H1 (cell line): ENCODE measurements at regions not wholly inside any gene's neighbourhood (a gene's known extent, or its start where the extent isn't known, plus 50 kb on each side); places are given as distances from the start of the nearest gene placed in this dataset.

Experiments
- CTCF ChIA-PET: fragments of 300-600 bp; sonication (Branson Sonifier 250); formaldehyde crosslinking; loops from one replicate; lab custom pipeline; 2021; ENCODE audit not compliant: partially characterized antibody; lab: Charles Lee
- POLR2A ChIA-PET: fragments of 300-600 bp; sonication (Branson Sonifier 250); formaldehyde crosslinking; loops from one replicate; lab custom pipeline; 2021; ENCODE audit warnings: inconsistent platforms; ENCODE audit not compliant: partially characterized antibody; lab: Charles Lee
- DNase-seq, 2 experiments: peaks; one replicate each; pipeline versions ENCODE4 v3.0.0 to v3.0.0-alpha.2; 2010 to 2022; ENCODE audit warnings: low spot score in 2 of 2, low read depth in 1 of 2, mixed read lengths in 1 of 2
- FAIRE-seq: peaks from 2 replicates; lab custom pipeline; 2011; peaks lifted over from hg19 to GRCh38; lab: Jason Lieb, UNC
- H2AFZ ChIP-seq: 2 replicates; pipeline ENCODE4 v1.8.1; 2012; ENCODE audit warnings: low read length, inconsistent platforms
- H2AK5ac ChIP-seq: 2 replicates; pipeline ENCODE4 v1.6.1; 2013; ENCODE audit warnings: low read depth, low read length
- H2BK120ac ChIP-seq: replicated peaks from 2 replicates; pipeline ENCODE3; 2013; ENCODE audit warnings: low read depth, low read length, inconsistent platforms
- H2BK12ac ChIP-seq: 2 replicates; pipeline ENCODE4 v1.6.1; 2013; ENCODE audit warnings: low read depth, low read length
- H2BK15ac ChIP-seq: 2 replicates; pipeline ENCODE4 v1.6.1; 2013; ENCODE audit warnings: low read length
- H2BK20ac ChIP-seq: 2 replicates; pipeline ENCODE4 v1.6.1; 2013; ENCODE audit warnings: low read length
- H2BK5ac ChIP-seq: 2 replicates; pipeline ENCODE4 v1.6.1; 2013; ENCODE audit warnings: low read depth, low read length
- H3K14ac ChIP-seq: 2 replicates; pipeline ENCODE4 v1.6.1; 2013; ENCODE audit warnings: inconsistent platforms; ENCODE audit not compliant: insufficient read length
- H3K18ac ChIP-seq: 2 replicates; pipeline ENCODE4 v1.6.1; 2013; ENCODE audit warnings: low read length; ENCODE audit errors: extremely low read depth
- H3K23ac ChIP-seq: 2 replicates; pipeline ENCODE4 v1.6.1; 2013; ENCODE audit warnings: inconsistent platforms; ENCODE audit not compliant: insufficient read length
- H3K23me2 ChIP-seq: 2 replicates; pipeline ENCODE4 v1.6.1; 2013; ENCODE audit warnings: low read depth, low read length
- H3K27ac ChIP-seq: 2 replicates; pipeline ENCODE4 v1.6.1; 2011; ENCODE audit warnings: low read depth, low read length, inconsistent platforms
- H3K27me3 ChIP-seq, 4 experiments: replicated peaks in 1 of 4; 1 replicate in 1 of 4; 2 replicates in 3 of 4; pipeline versions ENCODE4 v1.6.1 to v1.8.1; 2011 to 2013; ENCODE audit warnings: low read length in 3 of 4, mild to moderate bottlenecking in 3 of 4, inconsistent platforms in 2 of 4, mixed read lengths in 2 of 4, moderate library complexity in 1 of 4; ENCODE audit not compliant: control insufficient read depth in 3 of 4, insufficient read depth in 3 of 4; ENCODE audit errors: extremely low read depth in 1 of 4
- H3K36me3 ChIP-seq, 4 experiments: 2 replicates each; pipeline versions ENCODE4 v1.6.1 to v1.8.1; 2011 to 2013; ENCODE audit warnings: mild to moderate bottlenecking in 4 of 4, low read length in 3 of 4, moderate library complexity in 2 of 4, control low read depth in 1 of 4, inconsistent platforms in 1 of 4; ENCODE audit not compliant: insufficient read depth in 4 of 4, control insufficient read depth in 2 of 4
- H3K4ac ChIP-seq: replicated peaks from 2 replicates; pipeline ENCODE3; 2013; ENCODE audit warnings: low read length, low read depth, mixed read lengths, inconsistent platforms; ENCODE audit not compliant: insufficient read length
- H3K4me1 ChIP-seq, 4 experiments: replicated peaks in 1 of 4; 1 replicate in 1 of 4; 2 replicates in 3 of 4; pipeline versions ENCODE4 v1.6.1 to v1.8.1; 2011 to 2013; ENCODE audit warnings: low read length in 3 of 4, inconsistent platforms in 2 of 4, mixed read lengths in 1 of 4; ENCODE audit not compliant: insufficient read depth in 4 of 4, control insufficient read depth in 3 of 4
- H3K4me2 ChIP-seq, 2 experiments: 2 replicates each; pipeline versions ENCODE4 v1.6.1 to v1.8.1; 2011 to 2013; ENCODE audit warnings: low read depth in 2 of 2, low read length in 2 of 2, control low read depth in 1 of 2, inconsistent platforms in 1 of 2, mild to moderate bottlenecking in 1 of 2; ENCODE audit not compliant: insufficient read depth in 1 of 2
- H3K4me3 ChIP-seq, 4 experiments: fragments of 200-600, 300-600 bp in 1 of 4; sonication (generic), shearing (Covaris generic), sonication (Bioruptor Twin) in 1 of 4; 2 replicates each; pipeline versions ENCODE4 v1.5.1 to v1.8.1; 2011 to 2016; ENCODE audit warnings: low read length in 4 of 4, low read depth in 3 of 4, control low read depth in 2 of 4, inconsistent platforms in 2 of 4, mild to moderate bottlenecking in 2 of 4, mixed read lengths in 1 of 4, moderate library complexity in 1 of 4; ENCODE audit not compliant: insufficient read depth in 2 of 4; ENCODE audit errors: extremely low read depth in 1 of 4
- H3K56ac ChIP-seq: replicated peaks from 2 replicates; pipeline ENCODE3; 2013; ENCODE audit warnings: low read depth, mild to moderate bottlenecking, mixed read lengths, low read length, inconsistent platforms; ENCODE audit not compliant: insufficient read length
- H3K79me1 ChIP-seq: 2 replicates; pipeline ENCODE4 v1.6.1; 2013; ENCODE audit warnings: low read depth, low read length, control low read depth
- H3K79me2 ChIP-seq, 2 experiments: 2 replicates each; pipeline versions ENCODE4 v1.6.1 to v1.8.1; 2012 to 2013; ENCODE audit warnings: low read length in 2 of 2, mild to moderate bottlenecking in 2 of 2, inconsistent platforms in 1 of 2; ENCODE audit not compliant: insufficient read depth in 2 of 2, control insufficient read depth in 1 of 2
- H3K9ac ChIP-seq, 4 experiments: replicated peaks in 1 of 4; 1 replicate in 1 of 4; 2 replicates in 3 of 4; pipeline versions ENCODE4 v1.6.1 to v1.8.1; 2011 to 2013; ENCODE audit warnings: low read depth in 3 of 4, low read length in 3 of 4, control low read depth in 2 of 4, mild to moderate bottlenecking in 2 of 4, moderate library complexity in 2 of 4, inconsistent platforms in 1 of 4; ENCODE audit errors: extremely low read depth in 1 of 4
- H3K9me3 ChIP-seq, 2 experiments: 2 replicates each; pipeline versions ENCODE4 v1.6.1 to v1.8.1; 2012 to 2013; ENCODE audit warnings: mild to moderate bottlenecking in 2 of 2, moderate library complexity in 2 of 2, control low read depth in 1 of 2, inconsistent platforms in 1 of 2, low read depth in 1 of 2, low read length in 1 of 2, mixed read lengths in 1 of 2; ENCODE audit not compliant: insufficient read depth in 2 of 2
- H4K20me1 ChIP-seq, 2 experiments: replicated peaks in 1 of 2; 2 replicates each; pipeline versions ENCODE3 to v1.8.1; 2011 to 2013; ENCODE audit warnings: inconsistent platforms in 2 of 2, low read length in 2 of 2, mild to moderate bottlenecking in 1 of 2; ENCODE audit not compliant: insufficient read depth in 2 of 2, control insufficient read depth in 1 of 2
- H4K5ac ChIP-seq: 2 replicates; pipeline ENCODE4 v1.6.1; 2013; ENCODE audit warnings: low read length, low read depth, mixed read lengths, inconsistent platforms; ENCODE audit not compliant: insufficient read length
- H4K8ac ChIP-seq: 2 replicates; pipeline ENCODE4 v1.8.0; 2013; ENCODE audit warnings: mild to moderate bottlenecking, moderate library complexity, low read length, inconsistent platforms; ENCODE audit not compliant: insufficient read depth; ENCODE audit errors: extremely low read depth
- H4K91ac ChIP-seq: replicated peaks from 2 replicates; pipeline ENCODE3; 2013; ENCODE audit warnings: low read length, mixed read lengths, inconsistent platforms; ENCODE audit not compliant: insufficient read length
- CEBPB ChIP-seq: IDR thresholded peaks from 2 replicates; pipeline ENCODE4 v1.6.1; 2012; ENCODE audit warnings: low read depth, low read length
- CHD2 ChIP-seq: IDR thresholded peaks from 2 replicates; pipeline ENCODE4 v1.6.1; 2012; ENCODE audit warnings: low read length, improper control_type of control experiment
- JUN ChIP-seq: IDR thresholded peaks from 2 replicates; pipeline ENCODE4 v1.6.1; 2011; ENCODE audit warnings: low read depth, mild to moderate bottlenecking, improper control_type of control experiment, low read length
- KDM4A ChIP-seq: IDR thresholded peaks from one replicate; pipeline ENCODE4 v1.7.1; 2012; ENCODE audit warnings: low read depth, mild to moderate bottlenecking, moderate library complexity, low read length, inconsistent platforms; ENCODE audit not compliant: severe bottlenecking
- MAX ChIP-seq: IDR thresholded peaks from 2 replicates; pipeline ENCODE4 v1.6.1; 2012; ENCODE audit warnings: inconsistent platforms
- POU5F1 ChIP-seq: IDR thresholded peaks from 2 replicates; pipeline ENCODE4 v1.6.1; 2011; ENCODE audit warnings: low read depth, mild to moderate bottlenecking, low read length, moderate library complexity
- SIN3A ChIP-seq, 2 experiments: IDR thresholded peaks in 1 of 2; conservative IDR thresholded peaks in 1 of 2; 2 replicates each; pipeline ENCODE4 v1.6.1; 2011 to 2012; ENCODE audit warnings: low read length in 2 of 2, improper control_type of control experiment in 1 of 2, low read depth in 1 of 2, mild to moderate bottlenecking in 1 of 2
- SP2 ChIP-seq: IDR thresholded peaks from 2 replicates; pipeline ENCODE4 v1.6.1; 2012; ENCODE audit warnings: mild to moderate bottlenecking, low read length, inconsistent platforms
- SRF ChIP-seq: IDR thresholded peaks from 2 replicates; pipeline ENCODE4 v1.6.1; 2011; ENCODE audit warnings: mild to moderate bottlenecking, low read depth, low read length, moderate library complexity
- WGBS, 2 experiments: shearing (Covaris generic) in 1 of 2; methylation state at CpG; one replicate each; pipeline versions ENCODE4 v1.1.6 to v1.1.7; 2013 to 2015; ENCODE audit warnings: low lambda C conversion rate in 2 of 2, mixed read lengths in 2 of 2, inconsistent platforms in 1 of 2, low coverage in 1 of 2, missing lambda C conversion rate in 1 of 2; ENCODE audit not compliant: insufficient replicate concordance in 2 of 2, insufficient coverage in 1 of 2, insufficient read length in 1 of 2; ENCODE audit errors: extremely low coverage in 1 of 2, missing lambda C conversion rate in 1 of 2; 5-methylcytosine and 5-hydroxymethylcytosine counted together
- TF ChIP-seq, protein P1 (sequence below), 3 experiments: IDR thresholded peaks; 1 replicate in 2 of 3; 2 replicates in 1 of 3; pipeline versions ENCODE4 v1.5.1 to v1.6.1; 2011; ENCODE audit warnings: low read length in 3 of 3, mild to moderate bottlenecking in 3 of 3, inconsistent platforms in 2 of 3, low read depth in 1 of 3, moderate library complexity in 1 of 3; ENCODE audit not compliant: insufficient read depth in 1 of 3; ENCODE audit errors: control extremely low read depth in 1 of 3
- TF ChIP-seq, protein P2 (sequence below): IDR thresholded peaks from 2 replicates; pipeline ENCODE4 v1.6.1; 2011; ENCODE audit warnings: low read length, improper control_type of control experiment

DNA sequence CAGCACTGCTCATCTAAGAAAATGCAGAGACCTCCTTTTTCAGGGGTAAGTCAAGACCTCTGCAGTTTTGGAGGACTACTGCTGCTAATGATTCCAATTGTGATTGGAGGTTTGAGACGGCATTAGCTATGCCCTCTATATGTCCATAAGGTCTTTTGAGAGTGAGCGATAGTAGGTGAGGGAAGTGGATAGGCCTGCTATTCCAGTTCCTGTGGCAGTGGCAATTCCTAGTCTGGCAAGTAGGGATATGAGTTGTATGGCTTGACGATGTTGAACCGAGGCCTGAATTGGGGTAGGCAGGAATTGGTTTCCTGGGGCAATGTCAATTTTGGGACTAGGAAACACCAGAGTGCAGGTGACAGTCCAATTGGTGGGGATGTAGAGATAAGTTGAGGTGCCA lies 913.1 kb upstream of the SLITRK5 start:
- Histone ChIP-seq H3K27ac (no peak overlapping the region), H3K9ac (no peak overlapping the region), H3K9me3 (no peaks in the 10 kb centered on the region), H3K14ac (no peak overlapping the region), H3K79me2 (no peaks in the 10 kb centered on the region), H3K56ac (no peak overlapping the region), H3K18ac (no peak overlapping the region), H3K23me2 (no peaks in the 10 kb centered on the region), H4K91ac (no peak overlapping the region), H3K23ac (no peak overlapping the region), H3K36me3 (no peaks in the 10 kb centered on the region), H4K8ac (no peak overlapping the region), H2BK20ac (no peak overlapping the region), H2BK5ac (no peak overlapping the region), H2BK120ac (no peak overlapping the region), H4K20me1 (no peaks in the 10 kb centered on the region), H2AFZ (no peak overlapping the region), H2BK12ac (no peak overlapping the region), H3K79me1 (no peaks in the 10 kb centered on the region), H2AK5ac (no peak overlapping the region), H3K4me1 (no peaks in the 10 kb centered on the region), H3K4ac (no peak overlapping the region), H3K27me3 (no peaks in the 10 kb centered on the region), H3K4me3 (no peak overlapping the region), H3K4me2 (no peak overlapping the region), H2BK15ac (no peak overlapping the region), H4K5ac (no peak overlapping the region)
- ChIA-PET POLR2A (no interaction called here), CTCF (interaction anchor here (2.5 kb wide), 1 partner anchor 15 kb away, joined by 8 read pairs; no protein-coding TSS in a partner anchor)
- DNase-seq, result no peak
- no peak for FAIRE-seq
- 92% methylated on average over 4 of the region's 4 CpGs; no CpG with 5 or more reads in 1 of the 2 experiments for WGBS, 2 experiments
- TF ChIP-seq POU5F1, result no peak
- TF ChIP-seq SRF, result no peak
- no peak for TF ChIP-seq SIN3A (conservative IDR thresholded peaks at IDR 0.05 in 1 of 2, IDR thresholded peaks at IDR 0.05 in 1 of 2; ENCODE audit: low read depth in 1 of 2, low read length in 2 of 2)
- TF ChIP-seq CEBPB, result no peak
- TF ChIP-seq KDM4A, result no peak
- TF ChIP-seq SP2, result no peak
- TF ChIP-seq CHD2, result no peak
- no peak for TF ChIP-seq JUN
- TF ChIP-seq, protein P1, sequence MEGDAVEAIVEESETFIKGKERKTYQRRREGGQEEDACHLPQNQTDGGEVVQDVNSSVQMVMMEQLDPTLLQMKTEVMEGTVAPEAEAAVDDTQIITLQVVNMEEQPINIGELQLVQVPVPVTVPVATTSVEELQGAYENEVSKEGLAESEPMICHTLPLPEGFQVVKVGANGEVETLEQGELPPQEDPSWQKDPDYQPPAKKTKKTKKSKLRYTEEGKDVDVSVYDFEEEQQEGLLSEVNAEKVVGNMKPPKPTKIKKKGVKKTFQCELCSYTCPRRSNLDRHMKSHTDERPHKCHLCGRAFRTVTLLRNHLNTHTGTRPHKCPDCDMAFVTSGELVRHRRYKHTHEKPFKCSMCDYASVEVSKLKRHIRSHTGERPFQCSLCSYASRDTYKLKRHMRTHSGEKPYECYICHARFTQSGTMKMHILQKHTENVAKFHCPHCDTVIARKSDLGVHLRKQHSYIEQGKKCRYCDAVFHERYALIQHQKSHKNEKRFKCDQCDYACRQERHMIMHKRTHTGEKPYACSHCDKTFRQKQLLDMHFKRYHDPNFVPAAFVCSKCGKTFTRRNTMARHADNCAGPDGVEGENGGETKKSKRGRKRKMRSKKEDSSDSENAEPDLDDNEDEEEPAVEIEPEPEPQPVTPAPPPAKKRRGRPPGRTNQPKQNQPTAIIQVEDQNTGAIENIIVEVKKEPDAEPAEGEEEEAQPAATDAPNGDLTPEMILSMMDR (IDR thresholded peaks at IDR 0.05; ENCODE audit: control extremely low read depth in 1 of 3, insufficient read depth in 1 of 3, low read depth in 1 of 3, low read length in 3 of 3), result no peak
- no peak for TF ChIP-seq MAX
- TF ChIP-seq, protein P2, sequence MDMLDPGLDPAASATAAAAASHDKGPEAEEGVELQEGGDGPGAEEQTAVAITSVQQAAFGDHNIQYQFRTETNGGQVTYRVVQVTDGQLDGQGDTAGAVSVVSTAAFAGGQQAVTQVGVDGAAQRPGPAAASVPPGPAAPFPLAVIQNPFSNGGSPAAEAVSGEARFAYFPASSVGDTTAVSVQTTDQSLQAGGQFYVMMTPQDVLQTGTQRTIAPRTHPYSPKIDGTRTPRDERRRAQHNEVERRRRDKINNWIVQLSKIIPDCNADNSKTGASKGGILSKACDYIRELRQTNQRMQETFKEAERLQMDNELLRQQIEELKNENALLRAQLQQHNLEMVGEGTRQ, result no peak
